GM18498 (cell line): ENCODE measurements at regions not wholly inside any gene's neighbourhood (a gene's known extent, or its start where the extent isn't known, plus 50 kb on each side); places are given as distances from the start of the nearest gene placed in this dataset.

ENCODE experiments used
- ATAC-seq: cut with Tn5 transposase; IDR thresholded peaks from one replicate; pipeline ENCODE4 v1.9.1; 2021; ENCODE audit warnings: mild to moderate bottlenecking, moderate library complexity; ENCODE audit not compliant: unreplicated experiment

- no peak for ATAC-seq
These were observed 64.0 kb upstream of the CHRM3 start for GRCh38 chr1:239322369-239322768.

- no peak for ATAC-seq
These were observed 64.5 kb upstream of the CHRM3 start for GRCh38 chr1:239321877-239322276.

GRCh38 chr1:239317948-239318347 lies 68.4 kb upstream of the CHRM3 start:
- ATAC-seq = no peak

- ATAC-seq = no peak
These were observed 70.6 kb upstream of the CHRM3 start for GRCh38 chr1:239315631-239316217.

GRCh38 chr1:239311331-239311730 lies 75.0 kb upstream of the CHRM3 start:
- no peak for ATAC-seq

- ATAC-seq = no peak
These were observed 77.6 kb upstream of the CHRM3 start for GRCh38 chr1:239308701-239309333.

GRCh38 chr1:239307886-239308285 lies 78.5 kb upstream of the CHRM3 start:
- ATAC-seq = no peak

- ATAC-seq = no peak
These were observed 79.9 kb upstream of the CHRM3 start for GRCh38 chr1:239306426-239306825.

- no peak for ATAC-seq
These were observed 83.1 kb upstream of the CHRM3 start for GRCh38 chr1:239303289-239303688.

GRCh38 chr1:239302696-239303095 lies 83.7 kb upstream of the CHRM3 start:
- ATAC-seq = no peak

GRCh38 chr1:239301251-239301650 lies 85.1 kb upstream of the CHRM3 start:
- ATAC-seq = no peak

GRCh38 chr1:239297910-239298309 lies 88.5 kb upstream of the CHRM3 start:
- no peak for ATAC-seq

- no peak for ATAC-seq
These were observed 92.8 kb upstream of the CHRM3 start for GRCh38 chr1:239293350-239294110.

- ATAC-seq = no peak
These were observed 97.4 kb upstream of the CHRM3 start for GRCh38 chr1:239288820-239289554.

- ATAC-seq = no peak
These were observed 99.1 kb upstream of the CHRM3 start for GRCh38 chr1:239287296-239287695.

- ATAC-seq = no peak
These were observed 103.2 kb upstream of the CHRM3 start for GRCh38 chr1:239283216-239283615.

- no peak for ATAC-seq
These were observed 104.0 kb upstream of the CHRM3 start for GRCh38 chr1:239282411-239282810.

- no peak for ATAC-seq
These were observed 110.3 kb upstream of the CHRM3 start for GRCh38 chr1:239276051-239276450.

- no peak for ATAC-seq
These were observed 112.0 kb upstream of the CHRM3 start for GRCh38 chr1:239274242-239274830.

- no peak for ATAC-seq
These were observed 115.9 kb upstream of the CHRM3 start for GRCh38 chr1:239270509-239270908.

GRCh38 chr1:239269706-239270105 lies 116.7 kb upstream of the CHRM3 start:
- ATAC-seq = no peak
